Renal cortex interstitium (tissue), 11 donors: ENCODE measurements at regions not wholly inside any gene's neighbourhood (a gene's known extent, or its start where the extent isn't known, plus 50 kb on each side); places are given as distances from the start of the nearest gene placed in this dataset.
A peak's percentile ranks its signal among the peaks of the same experiment; 100 is the strongest.

Experiments used
- DNase-seq, 11 donors: peaks; one replicate each; pipeline ENCODE4 v3.0.0-alpha.2; 2013; ENCODE audit warnings: low read depth in 9 of 11, low spot score in 4 of 11; ENCODE audit errors: extremely low read depth in 1 of 11

GRCh38 chr2:24439971-24440340 lies 51.1 kb upstream of the NCOA1 start:
- no peak for DNase-seq

GRCh38 chr2:24439280-24439970 lies 51.6 kb upstream of the NCOA1 start:
- no peak for DNase-seq

- no peak for DNase-seq
Observed at GRCh38 chr2:24438106-24438505, 52.9 kb upstream of the NCOA1 start.

GRCh38 chr2:24435391-24436316 lies 55.4 kb upstream of the NCOA1 start:
- peak in 10 of 11 donors; percentile 41 to 78 (median 59) for DNase-seq

- no peak for DNase-seq
Observed at GRCh38 chr2:24434541-24434940, 56.5 kb upstream of the NCOA1 start.

DNA sequence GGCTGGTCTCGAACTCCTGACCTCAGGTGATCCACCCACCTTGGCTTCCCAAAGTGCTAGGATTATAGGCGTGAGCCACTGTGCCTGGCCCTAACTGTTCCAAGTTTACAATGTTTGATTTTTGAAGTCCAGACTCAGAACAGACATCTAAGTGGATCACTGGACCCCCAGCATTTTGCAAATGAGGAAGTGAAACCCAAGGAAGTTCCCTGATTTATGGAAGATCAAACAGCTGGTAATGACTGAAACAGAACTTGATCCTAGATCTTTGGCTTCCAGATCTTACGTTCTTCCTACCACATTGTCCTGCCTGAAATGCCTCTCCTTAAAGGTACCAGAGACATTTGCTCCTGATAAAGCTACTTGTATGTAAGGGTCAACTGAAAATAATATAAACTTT lies 58.3 kb upstream of the NCOA1 start:
- no peak for DNase-seq

- no peak for DNase-seq
Observed at GRCh38 chr2:24432121-24432520, 58.9 kb upstream of the NCOA1 start.

DNA sequence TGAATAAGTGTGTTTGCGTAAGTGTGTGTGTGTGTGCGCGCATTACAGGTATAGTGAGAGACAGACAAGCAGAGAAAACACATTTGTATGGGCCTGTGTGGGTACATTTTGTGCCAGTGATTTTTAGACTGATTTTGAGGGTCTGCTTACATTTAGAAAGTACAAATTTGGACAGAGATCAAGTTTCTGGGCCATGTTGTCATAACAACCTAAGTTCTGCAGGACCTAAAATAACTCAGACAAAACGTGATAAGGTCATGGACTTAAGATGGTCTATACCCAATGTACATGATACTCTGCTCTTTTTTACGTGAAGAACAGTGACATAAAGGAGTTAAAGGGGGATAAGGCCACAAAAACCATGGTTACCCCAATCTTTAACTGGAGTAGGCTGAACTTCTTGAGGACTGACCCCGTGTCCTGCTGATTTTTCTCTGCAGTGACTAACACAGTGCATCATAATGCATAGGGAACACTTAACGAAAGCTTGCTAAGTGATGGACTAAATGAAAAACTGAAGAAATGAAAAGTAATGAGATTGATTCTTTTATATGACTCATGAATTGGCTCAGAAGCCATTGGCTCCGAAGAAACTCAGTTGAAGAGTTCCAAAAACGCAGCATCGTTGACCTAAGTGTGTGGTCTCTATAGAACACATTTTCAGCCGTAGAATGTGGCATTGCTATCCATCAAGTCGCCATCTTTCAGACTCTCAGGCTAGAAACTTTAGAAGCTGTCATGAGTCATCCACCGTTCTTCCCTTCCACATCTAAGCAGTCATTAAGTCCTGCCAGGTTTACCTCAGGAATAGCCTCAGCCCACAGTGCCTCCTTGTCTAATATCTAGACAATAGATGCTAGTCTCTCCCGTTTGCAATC lies 61.6 kb upstream of the NCOA1 start:
- no peak for DNase-seq

GRCh38 chr2:24424387-24424786 lies 64.1 kb upstream of the ITSN2 start:
- DNase-seq = no peak

GRCh38 chr2:24423095-24423494 lies 62.8 kb upstream of the ITSN2 start:
- DNase-seq = no peak

DNA sequence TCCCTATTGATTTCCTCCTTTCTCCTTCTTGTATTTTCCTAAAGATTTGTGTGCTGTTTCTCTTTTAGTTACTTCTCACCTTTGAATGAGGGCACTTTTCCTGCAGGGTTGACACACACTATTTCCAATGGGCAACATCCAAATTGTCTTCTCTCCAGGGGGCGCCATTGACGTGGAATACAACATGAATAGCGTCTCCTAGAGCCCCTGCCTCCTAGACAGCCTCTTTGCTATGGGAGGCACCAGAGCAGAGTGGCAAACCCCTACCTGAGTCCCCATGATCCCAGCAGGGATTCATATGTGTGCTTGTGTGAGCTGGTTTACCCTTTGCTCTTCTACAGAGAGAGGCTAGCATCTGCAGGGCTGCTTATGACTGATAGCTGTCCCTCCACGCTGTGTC lies 61.3 kb upstream of the ITSN2 start:
- no peak for DNase-seq

DNA sequence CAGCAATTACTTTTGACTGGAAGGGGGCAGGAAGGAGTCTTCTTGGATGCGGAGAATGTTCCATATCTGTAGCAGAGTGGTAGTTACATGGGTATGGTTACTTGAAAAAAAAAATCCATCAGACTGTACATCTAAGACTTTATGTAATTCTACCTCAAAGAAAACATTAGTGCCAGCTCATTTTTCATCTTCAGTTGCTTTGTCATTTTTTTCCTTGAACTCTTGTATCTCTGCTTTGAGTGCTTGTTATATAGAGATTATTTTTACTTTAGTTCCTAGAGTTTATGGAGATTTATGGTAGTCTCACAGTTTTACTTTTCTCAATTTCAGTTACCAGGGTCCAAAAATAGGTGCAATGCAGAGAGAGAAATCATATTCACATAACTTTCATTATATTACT lies 60.0 kb upstream of the ITSN2 start:
- DNase-seq = no peak

- no peak for DNase-seq
Observed at GRCh38 chr2:24418166-24418841, 58.0 kb upstream of the ITSN2 start.

DNA sequence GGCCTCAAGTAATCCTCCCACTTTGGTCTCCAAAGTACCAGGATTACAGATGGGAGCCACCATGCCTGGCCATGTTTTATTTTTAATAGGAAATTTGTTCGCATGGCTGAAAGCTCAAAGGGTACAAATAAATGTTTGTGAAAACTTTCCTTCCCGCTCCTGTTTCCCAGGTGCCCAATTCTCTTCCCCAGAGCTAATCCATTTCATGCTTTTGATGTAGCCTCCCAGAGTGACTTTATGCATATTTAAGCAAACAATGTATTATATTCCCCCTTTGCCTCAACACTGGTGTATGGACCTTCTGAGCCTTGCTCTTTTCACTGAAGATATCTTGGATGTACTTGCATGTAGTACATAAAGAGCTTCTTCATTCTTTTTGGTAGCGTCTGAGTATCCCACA lies 52.5 kb upstream of the ITSN2 start:
- no peak for DNase-seq

DNA sequence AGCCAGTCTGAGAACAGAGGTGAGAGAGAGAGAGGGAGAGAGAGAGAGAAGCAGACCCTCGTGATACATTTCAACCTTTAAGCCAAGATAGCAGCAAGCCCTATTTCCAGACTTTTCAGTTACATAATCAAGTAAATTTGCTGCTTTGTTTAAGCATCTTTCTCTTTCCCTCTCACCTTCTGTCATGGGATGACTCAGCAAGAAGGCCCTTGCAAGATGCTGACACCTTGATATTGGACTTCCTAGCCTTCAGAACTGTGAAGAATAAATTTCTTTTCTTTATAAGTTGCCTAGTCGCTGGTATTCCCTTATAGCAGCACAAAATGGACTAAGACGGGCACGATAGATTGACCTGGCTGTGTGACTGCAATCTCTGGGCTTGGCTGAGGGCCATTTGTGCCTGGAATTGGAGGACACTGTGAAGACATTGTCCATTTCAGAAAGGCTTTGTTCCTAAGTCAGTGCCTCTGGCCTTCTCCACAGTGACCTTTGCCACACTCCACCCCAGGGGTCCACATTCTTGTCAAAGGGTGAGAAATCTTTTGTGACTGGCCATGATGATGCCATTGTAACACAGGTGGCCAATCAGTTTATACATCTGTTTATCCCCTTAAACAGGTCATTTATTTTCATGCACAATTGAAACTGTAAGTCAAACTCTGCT lies 51.3 kb upstream of the ITSN2 start:
- DNase-seq = no peak

- DNase-seq = no peak
Observed at GRCh38 chr2:24410976-24411375, 50.6 kb upstream of the ITSN2 start.

DNA sequence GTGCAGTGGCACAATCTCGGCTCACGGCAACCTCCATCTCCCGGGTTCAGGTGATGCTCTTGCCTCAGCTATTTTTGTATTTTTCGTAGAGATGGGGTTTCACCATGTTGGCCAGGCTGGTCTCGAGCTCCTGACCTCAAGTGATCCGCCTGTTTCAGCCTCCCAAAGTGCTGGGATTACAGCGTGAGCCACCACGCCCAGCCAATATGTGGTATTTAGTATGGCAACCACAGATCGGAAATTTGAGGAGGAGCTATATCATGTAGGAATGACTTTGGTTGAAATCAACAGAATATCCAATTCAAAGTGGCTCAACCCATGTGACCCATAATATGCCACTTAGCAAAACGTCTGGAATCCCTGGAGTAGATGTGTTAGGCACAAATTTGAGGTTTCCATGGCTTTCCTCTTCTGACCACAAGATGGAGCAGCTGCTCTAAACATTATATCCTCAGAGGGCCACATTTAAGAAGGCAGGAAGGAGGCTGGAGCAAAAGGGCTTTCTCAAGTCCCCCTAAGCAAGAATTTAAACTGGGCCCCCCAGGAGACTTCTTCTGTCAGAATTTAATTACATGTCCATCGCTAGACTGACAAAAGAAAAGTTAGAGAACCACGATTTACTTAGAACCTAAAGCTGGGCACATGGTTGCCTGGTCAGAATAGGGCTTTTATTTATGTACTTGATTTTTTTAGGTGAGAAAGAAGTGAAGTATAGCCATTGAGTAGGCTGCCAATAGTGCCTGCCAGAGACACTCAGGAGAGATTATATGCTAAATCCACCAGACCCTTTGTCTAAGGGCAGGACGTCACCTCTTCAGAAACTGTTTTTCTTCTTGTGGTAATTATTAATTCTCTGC lies 49.6 kb upstream of the ITSN2 start:
- DNase-seq = peak in 8 of 11 donors; percentile 44 to 67 (median 58)
